DOHH2 (cell line): ENCODE measurements at regions not wholly inside any gene's neighbourhood (a gene's known extent, or its start where the extent isn't known, plus 50 kb on each side); places are given as distances from the start of the nearest gene placed in this dataset.

Experiments used
- H3F3A ChIP-seq: fragments of 200-600 bp; sonication (generic), shearing (Covaris generic); 2 replicates; pipeline ENCODE4 v1.6.0; 2016; ENCODE audit warnings: antibody characterized with exemption, mild to moderate bottlenecking; ENCODE audit not compliant: control insufficient read depth, insufficient read depth
- H3K27ac ChIP-seq: fragments of 200-600 bp; sonication (generic); 2 replicates; pipeline ENCODE4 v1.5.1; 2014; ENCODE audit warnings: low read depth, mild to moderate bottlenecking, low read length, moderate library complexity
- H3K27me3 ChIP-seq: fragments of 200-600 bp; sonication (generic); 2 replicates; pipeline ENCODE4 v1.6.1; 2014; ENCODE audit warnings: mild to moderate bottlenecking, low read length, mixed read lengths; ENCODE audit not compliant: control insufficient read depth
- H3K36me3 ChIP-seq: fragments of 200-600 bp; sonication (generic); 2 replicates; pipeline ENCODE4 v1.6.1; 2014; ENCODE audit warnings: mild to moderate bottlenecking, low read length, moderate library complexity, mixed read lengths; ENCODE audit not compliant: control insufficient read depth
- H3K4me1 ChIP-seq: fragments of 200-600 bp; sonication (generic); 2 replicates; pipeline ENCODE4 v1.6.1; 2014; ENCODE audit warnings: mild to moderate bottlenecking, low read length, mixed read lengths; ENCODE audit not compliant: control insufficient read depth
- H3K4me2 ChIP-seq: fragments of 200-600 bp; sonication (generic); 2 replicates; pipeline ENCODE4 v1.6.0; 2014; ENCODE audit warnings: mild to moderate bottlenecking, low read length, moderate library complexity
- H3K4me3 ChIP-seq: fragments of 200-600 bp; sonication (generic); 2 replicates; pipeline ENCODE4 v1.5.1; 2014; ENCODE audit warnings: mild to moderate bottlenecking, low read length, mixed read lengths
- H3K79me2 ChIP-seq: fragments of 200-600 bp; sonication (generic); 2 replicates; pipeline ENCODE4 v1.6.1; 2014; ENCODE audit warnings: mild to moderate bottlenecking, low read length, mixed read lengths; ENCODE audit not compliant: control insufficient read depth
- H3K9me2 ChIP-seq: fragments of 200-600 bp; sonication (generic); replicated peaks from 2 replicates; pipeline ENCODE4 v1.6.1; 2014; ENCODE audit warnings: mild to moderate bottlenecking, low read length, mixed read lengths; ENCODE audit not compliant: control insufficient read depth
- H3K9me3 ChIP-seq: fragments of 200-600 bp; sonication (generic); 2 replicates; pipeline ENCODE4 v1.6.1; 2014; ENCODE audit warnings: antibody characterized with exemption, low read length, mixed read lengths; ENCODE audit not compliant: control insufficient read depth, insufficient read depth
- H4K20me1 ChIP-seq: fragments of 200-600 bp; sonication (generic); 2 replicates; pipeline ENCODE4 v1.6.0; 2014; ENCODE audit warnings: low read depth, mild to moderate bottlenecking, antibody characterized with exemption, low read length, moderate library complexity; ENCODE audit not compliant: control insufficient read depth, insufficient read depth
- CTCF ChIP-seq: fragments of 200-600 bp; sonication (generic); IDR thresholded peaks from one replicate; pipeline ENCODE4 v1.5.1; 2014; ENCODE audit warnings: antibody characterized with exemption, mild to moderate bottlenecking, low read depth, low read length; ENCODE audit not compliant: poor library complexity, severe bottlenecking
- EZH2phosphoT487 ChIP-seq: fragments of 200-600 bp; sonication (generic); IDR thresholded peaks from 2 replicates; pipeline ENCODE4 v1.6.1; 2017; ENCODE audit warnings: borderline replicate concordance, mild to moderate bottlenecking, antibody characterized with exemption, low read length, moderate library complexity, mixed read lengths

GRCh38 chr3:162171970-162172369 is 675.4 kb downstream of the OTOL1 start:
- Histone ChIP-seq H3K4me1 (no peaks in the 10 kb centered on the region), H3K27ac (no peak overlapping the region), H3K4me2 (no peak overlapping the region), H3K9me2 (no peaks in the 10 kb centered on the region), H3K9me3 (no peaks in the 10 kb centered on the region), H3K79me2 (no peaks in the 10 kb centered on the region), H3K4me3 (no peak overlapping the region), H3F3A (no peaks in the 10 kb centered on the region), H3K27me3 (no peaks in the 10 kb centered on the region), H3K36me3 (no peaks in the 10 kb centered on the region), H4K20me1 (no peaks in the 10 kb centered on the region)
- TF ChIP-seq EZH2phosphoT487, result no peak

- no peaks in the 10 kb centered on the region for H3K4me1 ChIP-seq
- H3K79me2 ChIP-seq, result no peaks in the 10 kb centered on the region
- H3K9me3 ChIP-seq, result no peaks in the 10 kb centered on the region
- H4K20me1 ChIP-seq, result no peaks in the 10 kb centered on the region
- H3K27me3 ChIP-seq, result no peaks in the 10 kb centered on the region
- H3K27ac ChIP-seq, result no peak overlapping the region
- H3K9me2 ChIP-seq, result no peaks in the 10 kb centered on the region
- no peak overlapping the region for H3K4me3 ChIP-seq
- no peak for TF ChIP-seq CTCF
- TF ChIP-seq EZH2phosphoT487, result no peak
- H3K36me3 ChIP-seq, result no peaks in the 10 kb centered on the region
- no peak overlapping the region for H3K4me2 ChIP-seq
- H3F3A ChIP-seq, result no peaks in the 10 kb centered on the region
Measured at GRCh38 chr3:162175145-162175544, 678.5 kb downstream of the OTOL1 start.

- Histone ChIP-seq H4K20me1 (no peaks in the 10 kb centered on the region), H3K9me3 (no peaks in the 10 kb centered on the region), H3K4me1 (no peaks in the 10 kb centered on the region), H3K27me3 (no peaks in the 10 kb centered on the region), H3K4me2 (no peak overlapping the region), H3K27ac (no peak overlapping the region), H3K4me3 (no peak overlapping the region), H3F3A (no peaks in the 10 kb centered on the region), H3K79me2 (no peaks in the 10 kb centered on the region), H3K9me2 (no peaks in the 10 kb centered on the region), H3K36me3 (no peaks in the 10 kb centered on the region)
- TF ChIP-seq CTCF (no peak), EZH2phosphoT487 (no peak)
Measured at GRCh38 chr3:162175878-162176277, 679.3 kb downstream of the OTOL1 start.

- no peaks in the 10 kb centered on the region for H4K20me1 ChIP-seq
- no peaks in the 10 kb centered on the region for H3K4me1 ChIP-seq
- H3K4me3 ChIP-seq, result no peak overlapping the region
- H3K4me2 ChIP-seq, result no peak overlapping the region
- H3K9me2 ChIP-seq, result no peaks in the 10 kb centered on the region
- H3K9me3 ChIP-seq, result no peaks in the 10 kb centered on the region
- H3K27ac ChIP-seq, result no peak overlapping the region
- H3K79me2 ChIP-seq, result no peaks in the 10 kb centered on the region
- TF ChIP-seq EZH2phosphoT487 (no peak), CTCF (no peak)
- H3F3A ChIP-seq, result no peaks in the 10 kb centered on the region
- H3K36me3 ChIP-seq, result no peaks in the 10 kb centered on the region
- no peaks in the 10 kb centered on the region for H3K27me3 ChIP-seq
Measured at GRCh38 chr3:162183440-162183839, 686.8 kb downstream of the OTOL1 start.
